ENCODE measurements at regions not wholly inside any gene's neighbourhood (a gene's known extent, or its start where the extent isn't known, plus 50 kb on each side); places are given as distances from the start of the nearest gene placed in this dataset.

GRCh38 chr1:55870106-55870505, 654.9 kb upstream of the USP24 start:
- H3K27me3 ChIP-seq (ENCODE audit: insufficient read depth, low read length, poor library complexity, severe bottlenecking), result no peaks in the 10 kb centered on the region
- H3K9me3 ChIP-seq (ENCODE audit: insufficient read depth, low read depth, low read length), result no peaks in the 10 kb centered on the region
- H3K4me3 ChIP-seq (ENCODE audit: low read length, poor library complexity, severe bottlenecking), result no peak overlapping the region
- no peaks in the 10 kb centered on the region for H3F3A ChIP-seq (ENCODE audit: low read depth)
- no peak overlapping the region for H3K4me2 ChIP-seq (ENCODE audit: low read depth, low read length, poor library complexity, severe bottlenecking)
- H3K36me3 ChIP-seq (ENCODE audit: insufficient read depth, low read length), result no peaks in the 10 kb centered on the region
- no peaks in the 10 kb centered on the region for H3K79me2 ChIP-seq (ENCODE audit: insufficient read depth, low read length)
- TF ChIP-seq EZH2phosphoT487 (IDR thresholded peaks at IDR 0.05; ENCODE audit: borderline replicate concordance), result no peak
- no peak for TF ChIP-seq CTCF (conservative IDR thresholded peaks at IDR 0.05; ENCODE audit: low read length)
- no peaks in the 10 kb centered on the region for H3K4me1 ChIP-seq (ENCODE audit: insufficient read depth, low read length, poor library complexity, severe bottlenecking)
- no peak overlapping the region for H3K9ac ChIP-seq (ENCODE audit: low read depth, low read length, poor library complexity, severe bottlenecking)
- no peak overlapping the region for H2AFZ ChIP-seq (ENCODE audit: low read length)
- H4K20me1 ChIP-seq (ENCODE audit: insufficient read depth, low read length, poor library complexity, severe bottlenecking), result no peaks in the 10 kb centered on the region
- H3K9me2 ChIP-seq (replicated peaks; ENCODE audit: low read depth, low read length), result no peaks in the 10 kb centered on the region

GRCh38 chr1:55869065-55869464, 653.9 kb upstream of the USP24 start:
- Histone ChIP-seq H3K9ac (ENCODE audit: low read depth, low read length, poor library complexity, severe bottlenecking) (no peak overlapping the region), H3K9me3 (ENCODE audit: insufficient read depth, low read depth, low read length) (no peaks in the 10 kb centered on the region), H3K4me2 (ENCODE audit: low read depth, low read length, poor library complexity, severe bottlenecking) (no peak overlapping the region), H3K79me2 (ENCODE audit: insufficient read depth, low read length) (no peaks in the 10 kb centered on the region), H3K4me1 (ENCODE audit: insufficient read depth, low read length, poor library complexity, severe bottlenecking) (no peaks in the 10 kb centered on the region), H4K20me1 (ENCODE audit: insufficient read depth, low read length, poor library complexity, severe bottlenecking) (no peaks in the 10 kb centered on the region), H3K36me3 (ENCODE audit: insufficient read depth, low read length) (no peaks in the 10 kb centered on the region), H3K9me2 (replicated peaks; ENCODE audit: low read depth, low read length) (no peaks in the 10 kb centered on the region), H3K4me3 (ENCODE audit: low read length, poor library complexity, severe bottlenecking) (no peak overlapping the region), H3F3A (ENCODE audit: low read depth) (no peaks in the 10 kb centered on the region), H2AFZ (ENCODE audit: low read length) (no peak overlapping the region), H3K27me3 (ENCODE audit: insufficient read depth, low read length, poor library complexity, severe bottlenecking) (no peaks in the 10 kb centered on the region)
- TF ChIP-seq CTCF (conservative IDR thresholded peaks at IDR 0.05; ENCODE audit: low read length) (no peak), EZH2phosphoT487 (IDR thresholded peaks at IDR 0.05; ENCODE audit: borderline replicate concordance) (no peak)

- no peaks in the 10 kb centered on the region for H3K79me2 ChIP-seq (ENCODE audit: insufficient read depth, low read length)
- H3K9me3 ChIP-seq (ENCODE audit: insufficient read depth, low read depth, low read length), result no peaks in the 10 kb centered on the region
- no peaks in the 10 kb centered on the region for H3K4me1 ChIP-seq (ENCODE audit: insufficient read depth, low read length, poor library complexity, severe bottlenecking)
- TF ChIP-seq EZH2phosphoT487 (IDR thresholded peaks at IDR 0.05; ENCODE audit: borderline replicate concordance) (no peak), CTCF (conservative IDR thresholded peaks at IDR 0.05; ENCODE audit: low read length) (no peak)
- no peak overlapping the region for H3K4me2 ChIP-seq (ENCODE audit: low read depth, low read length, poor library complexity, severe bottlenecking)
- H4K20me1 ChIP-seq (ENCODE audit: insufficient read depth, low read length, poor library complexity, severe bottlenecking), result no peaks in the 10 kb centered on the region
- H3K36me3 ChIP-seq (ENCODE audit: insufficient read depth, low read length), result no peaks in the 10 kb centered on the region
- no peak overlapping the region for H2AFZ ChIP-seq (ENCODE audit: low read length)
- H3K9me2 ChIP-seq (replicated peaks; ENCODE audit: low read depth, low read length), result no peaks in the 10 kb centered on the region
- no peak overlapping the region for H3K4me3 ChIP-seq (ENCODE audit: low read length, poor library complexity, severe bottlenecking)
- no peaks in the 10 kb centered on the region for H3F3A ChIP-seq (ENCODE audit: low read depth)
- no peaks in the 10 kb centered on the region for H3K27me3 ChIP-seq (ENCODE audit: insufficient read depth, low read length, poor library complexity, severe bottlenecking)
- H3K9ac ChIP-seq (ENCODE audit: low read depth, low read length, poor library complexity, severe bottlenecking), result no peak overlapping the region
Observed at GRCh38 chr1:55868026-55868425, 652.9 kb upstream of the USP24 start.

Measured in Loucy (cell line).